H1 (cell line): ENCODE measurements at regions not wholly inside any gene's neighbourhood (a gene's known extent, or its start where the extent isn't known, plus 50 kb on each side); places are given as distances from the start of the nearest gene placed in this dataset.

Source experiments
- CTCF ChIA-PET: fragments of 300-600 bp; sonication (Branson Sonifier 250); formaldehyde crosslinking; loops from one replicate; lab custom pipeline; 2021; ENCODE audit not compliant: partially characterized antibody; lab: Charles Lee
- POLR2A ChIA-PET: fragments of 300-600 bp; sonication (Branson Sonifier 250); formaldehyde crosslinking; loops from one replicate; lab custom pipeline; 2021; ENCODE audit warnings: inconsistent platforms; ENCODE audit not compliant: partially characterized antibody; lab: Charles Lee
- DNase-seq, 2 experiments: peaks; one replicate each; pipeline versions ENCODE4 v3.0.0 to v3.0.0-alpha.2; 2010 to 2022; ENCODE audit warnings: low spot score in 2 of 2, low read depth in 1 of 2, mixed read lengths in 1 of 2
- FAIRE-seq: peaks from 2 replicates; lab custom pipeline; 2011; peaks lifted over from hg19 to GRCh38; lab: Jason Lieb, UNC
- H2AFZ ChIP-seq: 2 replicates; pipeline ENCODE4 v1.8.1; 2012; ENCODE audit warnings: low read length, inconsistent platforms
- H2AK5ac ChIP-seq: 2 replicates; pipeline ENCODE4 v1.6.1; 2013; ENCODE audit warnings: low read depth, low read length
- H2BK120ac ChIP-seq: replicated peaks from 2 replicates; pipeline ENCODE3; 2013; ENCODE audit warnings: low read depth, low read length, inconsistent platforms
- H2BK12ac ChIP-seq: 2 replicates; pipeline ENCODE4 v1.6.1; 2013; ENCODE audit warnings: low read depth, low read length
- H2BK15ac ChIP-seq: 2 replicates; pipeline ENCODE4 v1.6.1; 2013; ENCODE audit warnings: low read length
- H2BK20ac ChIP-seq: 2 replicates; pipeline ENCODE4 v1.6.1; 2013; ENCODE audit warnings: low read length
- H2BK5ac ChIP-seq: 2 replicates; pipeline ENCODE4 v1.6.1; 2013; ENCODE audit warnings: low read depth, low read length
- H3K14ac ChIP-seq: 2 replicates; pipeline ENCODE4 v1.6.1; 2013; ENCODE audit warnings: inconsistent platforms; ENCODE audit not compliant: insufficient read length
- H3K18ac ChIP-seq: 2 replicates; pipeline ENCODE4 v1.6.1; 2013; ENCODE audit warnings: low read length; ENCODE audit errors: extremely low read depth
- H3K23ac ChIP-seq: 2 replicates; pipeline ENCODE4 v1.6.1; 2013; ENCODE audit warnings: inconsistent platforms; ENCODE audit not compliant: insufficient read length
- H3K23me2 ChIP-seq: 2 replicates; pipeline ENCODE4 v1.6.1; 2013; ENCODE audit warnings: low read depth, low read length
- H3K27ac ChIP-seq: 2 replicates; pipeline ENCODE4 v1.6.1; 2011; ENCODE audit warnings: low read depth, low read length, inconsistent platforms
- H3K27me3 ChIP-seq, 4 experiments: replicated peaks in 1 of 4; 1 replicate in 1 of 4; 2 replicates in 3 of 4; pipeline versions ENCODE4 v1.6.1 to v1.8.1; 2011 to 2013; ENCODE audit warnings: low read length in 3 of 4, mild to moderate bottlenecking in 3 of 4, inconsistent platforms in 2 of 4, mixed read lengths in 2 of 4, moderate library complexity in 1 of 4; ENCODE audit not compliant: control insufficient read depth in 3 of 4, insufficient read depth in 3 of 4; ENCODE audit errors: extremely low read depth in 1 of 4
- H3K36me3 ChIP-seq, 4 experiments: 2 replicates each; pipeline versions ENCODE4 v1.6.1 to v1.8.1; 2011 to 2013; ENCODE audit warnings: mild to moderate bottlenecking in 4 of 4, low read length in 3 of 4, moderate library complexity in 2 of 4, control low read depth in 1 of 4, inconsistent platforms in 1 of 4; ENCODE audit not compliant: insufficient read depth in 4 of 4, control insufficient read depth in 2 of 4
- H3K4ac ChIP-seq: replicated peaks from 2 replicates; pipeline ENCODE3; 2013; ENCODE audit warnings: low read length, low read depth, mixed read lengths, inconsistent platforms; ENCODE audit not compliant: insufficient read length
- H3K4me1 ChIP-seq, 4 experiments: replicated peaks in 1 of 4; 1 replicate in 1 of 4; 2 replicates in 3 of 4; pipeline versions ENCODE4 v1.6.1 to v1.8.1; 2011 to 2013; ENCODE audit warnings: low read length in 3 of 4, inconsistent platforms in 2 of 4, mixed read lengths in 1 of 4; ENCODE audit not compliant: insufficient read depth in 4 of 4, control insufficient read depth in 3 of 4
- H3K4me2 ChIP-seq, 2 experiments: 2 replicates each; pipeline versions ENCODE4 v1.6.1 to v1.8.1; 2011 to 2013; ENCODE audit warnings: low read depth in 2 of 2, low read length in 2 of 2, control low read depth in 1 of 2, inconsistent platforms in 1 of 2, mild to moderate bottlenecking in 1 of 2; ENCODE audit not compliant: insufficient read depth in 1 of 2
- H3K4me3 ChIP-seq, 4 experiments: fragments of 200-600, 300-600 bp in 1 of 4; sonication (generic), shearing (Covaris generic), sonication (Bioruptor Twin) in 1 of 4; 2 replicates each; pipeline versions ENCODE4 v1.5.1 to v1.8.1; 2011 to 2016; ENCODE audit warnings: low read length in 4 of 4, low read depth in 3 of 4, control low read depth in 2 of 4, inconsistent platforms in 2 of 4, mild to moderate bottlenecking in 2 of 4, mixed read lengths in 1 of 4, moderate library complexity in 1 of 4; ENCODE audit not compliant: insufficient read depth in 2 of 4; ENCODE audit errors: extremely low read depth in 1 of 4
- H3K56ac ChIP-seq: replicated peaks from 2 replicates; pipeline ENCODE3; 2013; ENCODE audit warnings: low read depth, mild to moderate bottlenecking, mixed read lengths, low read length, inconsistent platforms; ENCODE audit not compliant: insufficient read length
- H3K79me1 ChIP-seq: 2 replicates; pipeline ENCODE4 v1.6.1; 2013; ENCODE audit warnings: low read depth, low read length, control low read depth
- H3K79me2 ChIP-seq, 2 experiments: 2 replicates each; pipeline versions ENCODE4 v1.6.1 to v1.8.1; 2012 to 2013; ENCODE audit warnings: low read length in 2 of 2, mild to moderate bottlenecking in 2 of 2, inconsistent platforms in 1 of 2; ENCODE audit not compliant: insufficient read depth in 2 of 2, control insufficient read depth in 1 of 2
- H3K9ac ChIP-seq, 4 experiments: replicated peaks in 1 of 4; 1 replicate in 1 of 4; 2 replicates in 3 of 4; pipeline versions ENCODE4 v1.6.1 to v1.8.1; 2011 to 2013; ENCODE audit warnings: low read depth in 3 of 4, low read length in 3 of 4, control low read depth in 2 of 4, mild to moderate bottlenecking in 2 of 4, moderate library complexity in 2 of 4, inconsistent platforms in 1 of 4; ENCODE audit errors: extremely low read depth in 1 of 4
- H3K9me3 ChIP-seq, 2 experiments: 2 replicates each; pipeline versions ENCODE4 v1.6.1 to v1.8.1; 2012 to 2013; ENCODE audit warnings: mild to moderate bottlenecking in 2 of 2, moderate library complexity in 2 of 2, control low read depth in 1 of 2, inconsistent platforms in 1 of 2, low read depth in 1 of 2, low read length in 1 of 2, mixed read lengths in 1 of 2; ENCODE audit not compliant: insufficient read depth in 2 of 2
- H4K20me1 ChIP-seq, 2 experiments: replicated peaks in 1 of 2; 2 replicates each; pipeline versions ENCODE3 to v1.8.1; 2011 to 2013; ENCODE audit warnings: inconsistent platforms in 2 of 2, low read length in 2 of 2, mild to moderate bottlenecking in 1 of 2; ENCODE audit not compliant: insufficient read depth in 2 of 2, control insufficient read depth in 1 of 2
- H4K5ac ChIP-seq: 2 replicates; pipeline ENCODE4 v1.6.1; 2013; ENCODE audit warnings: low read length, low read depth, mixed read lengths, inconsistent platforms; ENCODE audit not compliant: insufficient read length
- H4K8ac ChIP-seq: 2 replicates; pipeline ENCODE4 v1.8.0; 2013; ENCODE audit warnings: mild to moderate bottlenecking, moderate library complexity, low read length, inconsistent platforms; ENCODE audit not compliant: insufficient read depth; ENCODE audit errors: extremely low read depth
- H4K91ac ChIP-seq: replicated peaks from 2 replicates; pipeline ENCODE3; 2013; ENCODE audit warnings: low read length, mixed read lengths, inconsistent platforms; ENCODE audit not compliant: insufficient read length
- BRCA1 ChIP-seq: IDR thresholded peaks from 2 replicates; pipeline ENCODE4 v1.6.1; 2012; ENCODE audit warnings: low read depth, low read length, improper control_type of control experiment
- HDAC6 ChIP-seq: IDR thresholded peaks from one replicate; pipeline ENCODE4 v1.7.1; 2012; ENCODE audit warnings: low read depth, mild to moderate bottlenecking, inconsistent platforms, low read length, moderate library complexity
- KDM1A ChIP-seq: fragments of 200-600, 300-600 bp; sonication (generic); IDR thresholded peaks from 2 replicates; pipeline ENCODE4 v1.7.1; 2016; ENCODE audit warnings: mild to moderate bottlenecking, low read length, borderline replicate concordance
- MAFK ChIP-seq: IDR thresholded peaks from 2 replicates; pipeline ENCODE4 v1.6.1; 2012; ENCODE audit warnings: low read depth, mild to moderate bottlenecking, improper control_type of control experiment, low read length
- SIN3A ChIP-seq, 2 experiments: IDR thresholded peaks in 1 of 2; conservative IDR thresholded peaks in 1 of 2; 2 replicates each; pipeline ENCODE4 v1.6.1; 2011 to 2012; ENCODE audit warnings: low read length in 2 of 2, improper control_type of control experiment in 1 of 2, low read depth in 1 of 2, mild to moderate bottlenecking in 1 of 2
- SIX5 ChIP-seq: IDR thresholded peaks from 2 replicates; pipeline ENCODE4 v1.6.1; 2011; ENCODE audit warnings: mild to moderate bottlenecking, low read depth, low read length
- SP2 ChIP-seq: IDR thresholded peaks from 2 replicates; pipeline ENCODE4 v1.6.1; 2012; ENCODE audit warnings: mild to moderate bottlenecking, low read length, inconsistent platforms
- TAF7 ChIP-seq: optimal IDR thresholded peaks from 2 replicates; pipeline ENCODE3; 2011; ENCODE audit warnings: low read depth, mild to moderate bottlenecking, inconsistent platforms, low read length, moderate library complexity, borderline replicate concordance
- WGBS, 2 experiments: shearing (Covaris generic) in 1 of 2; methylation state at CpG; one replicate each; pipeline versions ENCODE4 v1.1.6 to v1.1.7; 2013 to 2015; ENCODE audit warnings: low lambda C conversion rate in 2 of 2, mixed read lengths in 2 of 2, inconsistent platforms in 1 of 2, low coverage in 1 of 2, missing lambda C conversion rate in 1 of 2; ENCODE audit not compliant: insufficient replicate concordance in 2 of 2, insufficient coverage in 1 of 2, insufficient read length in 1 of 2; ENCODE audit errors: extremely low coverage in 1 of 2, missing lambda C conversion rate in 1 of 2; 5-methylcytosine and 5-hydroxymethylcytosine counted together
- TF ChIP-seq, protein P1 (sequence below): IDR thresholded peaks from 2 replicates; pipeline ENCODE4 v1.6.1; 2011; ENCODE audit warnings: low read depth, mild to moderate bottlenecking, low read length; ENCODE audit not compliant: insufficient read depth

GRCh38 chr4:53676402-53676871 is 85.2 kb upstream of the LNX1 start:
- no peak overlapping the region for H4K5ac ChIP-seq
- FAIRE-seq (no peak), DNase-seq (no peak)
- H4K91ac ChIP-seq, result no peak overlapping the region
- H4K8ac ChIP-seq, result no peak overlapping the region
- H3K14ac ChIP-seq, result no peak overlapping the region
- H3K9me3 ChIP-seq, result no peaks in the 10 kb centered on the region
- H3K4ac ChIP-seq, result no peak overlapping the region
- no peaks in the 10 kb centered on the region for H3K23me2 ChIP-seq
- H3K27ac ChIP-seq, result no peak overlapping the region
- no peak overlapping the region for H2BK15ac ChIP-seq
- no peaks in the 10 kb centered on the region for H3K79me2 ChIP-seq
- CTCF ChIA-PET, result interaction anchor here (1.5 kb wide), 1 partner anchor 30 kb away, joined by 3 read pairs; no protein-coding TSS in a partner anchor
- H3K36me3 ChIP-seq, result no peaks in the 10 kb centered on the region
- H2AK5ac ChIP-seq, result no peak overlapping the region
- no peak overlapping the region for H2BK5ac ChIP-seq
- H3K9ac ChIP-seq, result no peak overlapping the region
- H3K4me3 ChIP-seq, result no peak overlapping the region
- POLR2A ChIA-PET, result no interaction called here
- no peaks in the 10 kb centered on the region for H3K4me1 ChIP-seq
- H2BK120ac ChIP-seq, result no peak overlapping the region
- H2BK12ac ChIP-seq, result no peak overlapping the region
- no peaks in the 10 kb centered on the region for H3K27me3 ChIP-seq
- WGBS, 2 experiments, result 82% methylated on average over 1 of the region's 1 CpG; no CpG with 5 or more reads in 1 of the 2 experiments
- TF ChIP-seq SP2 (no peak), MAFK (no peak), SIN3A (conservative IDR thresholded peaks at IDR 0.05 in 1 of 2, IDR thresholded peaks at IDR 0.05 in 1 of 2; ENCODE audit: low read depth in 1 of 2, low read length in 2 of 2) (no peak), KDM1A (no peak), SIX5 (no peak), TAF7 (no peak), BRCA1 (no peak), HDAC6 (no peak)
- TF ChIP-seq, protein P1, sequence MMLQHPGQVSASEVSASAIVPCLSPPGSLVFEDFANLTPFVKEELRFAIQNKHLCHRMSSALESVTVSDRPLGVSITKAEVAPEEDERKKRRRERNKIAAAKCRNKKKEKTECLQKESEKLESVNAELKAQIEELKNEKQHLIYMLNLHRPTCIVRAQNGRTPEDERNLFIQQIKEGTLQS, result no peak
- TF ChIP-seq, all 59 proteins: peak for 0
- Histone ChIP-seq H3K79me1 (no peaks in the 10 kb centered on the region), H3K4me2 (no peak overlapping the region), H2AFZ (no peak overlapping the region), H3K23ac (no peak overlapping the region), H3K18ac (no peak overlapping the region), H2BK20ac (no peak overlapping the region), H4K20me1 (no peaks in the 10 kb centered on the region), H3K56ac (no peak overlapping the region)
